H1 (cell line): ENCODE measurements at regions not wholly inside any gene's neighbourhood (a gene's known extent, or its start where the extent isn't known, plus 50 kb on each side); places are given as distances from the start of the nearest gene placed in this dataset.

Experiments
- CTCF ChIA-PET: fragments of 300-600 bp; sonication (Branson Sonifier 250); formaldehyde crosslinking; loops from one replicate; lab custom pipeline; 2021; ENCODE audit not compliant: partially characterized antibody; lab: Charles Lee
- POLR2A ChIA-PET: fragments of 300-600 bp; sonication (Branson Sonifier 250); formaldehyde crosslinking; loops from one replicate; lab custom pipeline; 2021; ENCODE audit warnings: inconsistent platforms; ENCODE audit not compliant: partially characterized antibody; lab: Charles Lee
- DNase-seq, 2 experiments: peaks; one replicate each; pipeline versions ENCODE4 v3.0.0 to v3.0.0-alpha.2; 2010 to 2022; ENCODE audit warnings: low spot score in 2 of 2, low read depth in 1 of 2, mixed read lengths in 1 of 2
- FAIRE-seq: peaks from 2 replicates; lab custom pipeline; 2011; peaks lifted over from hg19 to GRCh38; lab: Jason Lieb, UNC
- H2AFZ ChIP-seq: 2 replicates; pipeline ENCODE4 v1.8.1; 2012; ENCODE audit warnings: low read length, inconsistent platforms
- H2AK5ac ChIP-seq: 2 replicates; pipeline ENCODE4 v1.6.1; 2013; ENCODE audit warnings: low read depth, low read length
- H2BK120ac ChIP-seq: replicated peaks from 2 replicates; pipeline ENCODE3; 2013; ENCODE audit warnings: low read depth, low read length, inconsistent platforms
- H2BK12ac ChIP-seq: 2 replicates; pipeline ENCODE4 v1.6.1; 2013; ENCODE audit warnings: low read depth, low read length
- H2BK15ac ChIP-seq: 2 replicates; pipeline ENCODE4 v1.6.1; 2013; ENCODE audit warnings: low read length
- H2BK20ac ChIP-seq: 2 replicates; pipeline ENCODE4 v1.6.1; 2013; ENCODE audit warnings: low read length
- H2BK5ac ChIP-seq: 2 replicates; pipeline ENCODE4 v1.6.1; 2013; ENCODE audit warnings: low read depth, low read length
- H3K14ac ChIP-seq: 2 replicates; pipeline ENCODE4 v1.6.1; 2013; ENCODE audit warnings: inconsistent platforms; ENCODE audit not compliant: insufficient read length
- H3K18ac ChIP-seq: 2 replicates; pipeline ENCODE4 v1.6.1; 2013; ENCODE audit warnings: low read length; ENCODE audit errors: extremely low read depth
- H3K23ac ChIP-seq: 2 replicates; pipeline ENCODE4 v1.6.1; 2013; ENCODE audit warnings: inconsistent platforms; ENCODE audit not compliant: insufficient read length
- H3K23me2 ChIP-seq: 2 replicates; pipeline ENCODE4 v1.6.1; 2013; ENCODE audit warnings: low read depth, low read length
- H3K27ac ChIP-seq: 2 replicates; pipeline ENCODE4 v1.6.1; 2011; ENCODE audit warnings: low read depth, low read length, inconsistent platforms
- H3K27me3 ChIP-seq, 4 experiments: replicated peaks in 1 of 4; 1 replicate in 1 of 4; 2 replicates in 3 of 4; pipeline versions ENCODE4 v1.6.1 to v1.8.1; 2011 to 2013; ENCODE audit warnings: low read length in 3 of 4, mild to moderate bottlenecking in 3 of 4, inconsistent platforms in 2 of 4, mixed read lengths in 2 of 4, moderate library complexity in 1 of 4; ENCODE audit not compliant: control insufficient read depth in 3 of 4, insufficient read depth in 3 of 4; ENCODE audit errors: extremely low read depth in 1 of 4
- H3K36me3 ChIP-seq, 4 experiments: 2 replicates each; pipeline versions ENCODE4 v1.6.1 to v1.8.1; 2011 to 2013; ENCODE audit warnings: mild to moderate bottlenecking in 4 of 4, low read length in 3 of 4, moderate library complexity in 2 of 4, control low read depth in 1 of 4, inconsistent platforms in 1 of 4; ENCODE audit not compliant: insufficient read depth in 4 of 4, control insufficient read depth in 2 of 4
- H3K4ac ChIP-seq: replicated peaks from 2 replicates; pipeline ENCODE3; 2013; ENCODE audit warnings: low read length, low read depth, mixed read lengths, inconsistent platforms; ENCODE audit not compliant: insufficient read length
- H3K4me1 ChIP-seq, 4 experiments: replicated peaks in 1 of 4; 1 replicate in 1 of 4; 2 replicates in 3 of 4; pipeline versions ENCODE4 v1.6.1 to v1.8.1; 2011 to 2013; ENCODE audit warnings: low read length in 3 of 4, inconsistent platforms in 2 of 4, mixed read lengths in 1 of 4; ENCODE audit not compliant: insufficient read depth in 4 of 4, control insufficient read depth in 3 of 4
- H3K4me2 ChIP-seq, 2 experiments: 2 replicates each; pipeline versions ENCODE4 v1.6.1 to v1.8.1; 2011 to 2013; ENCODE audit warnings: low read depth in 2 of 2, low read length in 2 of 2, control low read depth in 1 of 2, inconsistent platforms in 1 of 2, mild to moderate bottlenecking in 1 of 2; ENCODE audit not compliant: insufficient read depth in 1 of 2
- H3K4me3 ChIP-seq, 4 experiments: fragments of 200-600, 300-600 bp in 1 of 4; sonication (generic), shearing (Covaris generic), sonication (Bioruptor Twin) in 1 of 4; 2 replicates each; pipeline versions ENCODE4 v1.5.1 to v1.8.1; 2011 to 2016; ENCODE audit warnings: low read length in 4 of 4, low read depth in 3 of 4, control low read depth in 2 of 4, inconsistent platforms in 2 of 4, mild to moderate bottlenecking in 2 of 4, mixed read lengths in 1 of 4, moderate library complexity in 1 of 4; ENCODE audit not compliant: insufficient read depth in 2 of 4; ENCODE audit errors: extremely low read depth in 1 of 4
- H3K56ac ChIP-seq: replicated peaks from 2 replicates; pipeline ENCODE3; 2013; ENCODE audit warnings: low read depth, mild to moderate bottlenecking, mixed read lengths, low read length, inconsistent platforms; ENCODE audit not compliant: insufficient read length
- H3K79me1 ChIP-seq: 2 replicates; pipeline ENCODE4 v1.6.1; 2013; ENCODE audit warnings: low read depth, low read length, control low read depth
- H3K79me2 ChIP-seq, 2 experiments: 2 replicates each; pipeline versions ENCODE4 v1.6.1 to v1.8.1; 2012 to 2013; ENCODE audit warnings: low read length in 2 of 2, mild to moderate bottlenecking in 2 of 2, inconsistent platforms in 1 of 2; ENCODE audit not compliant: insufficient read depth in 2 of 2, control insufficient read depth in 1 of 2
- H3K9ac ChIP-seq, 4 experiments: replicated peaks in 1 of 4; 1 replicate in 1 of 4; 2 replicates in 3 of 4; pipeline versions ENCODE4 v1.6.1 to v1.8.1; 2011 to 2013; ENCODE audit warnings: low read depth in 3 of 4, low read length in 3 of 4, control low read depth in 2 of 4, mild to moderate bottlenecking in 2 of 4, moderate library complexity in 2 of 4, inconsistent platforms in 1 of 4; ENCODE audit errors: extremely low read depth in 1 of 4
- H3K9me3 ChIP-seq, 2 experiments: 2 replicates each; pipeline versions ENCODE4 v1.6.1 to v1.8.1; 2012 to 2013; ENCODE audit warnings: mild to moderate bottlenecking in 2 of 2, moderate library complexity in 2 of 2, control low read depth in 1 of 2, inconsistent platforms in 1 of 2, low read depth in 1 of 2, low read length in 1 of 2, mixed read lengths in 1 of 2; ENCODE audit not compliant: insufficient read depth in 2 of 2
- H4K20me1 ChIP-seq, 2 experiments: replicated peaks in 1 of 2; 2 replicates each; pipeline versions ENCODE3 to v1.8.1; 2011 to 2013; ENCODE audit warnings: inconsistent platforms in 2 of 2, low read length in 2 of 2, mild to moderate bottlenecking in 1 of 2; ENCODE audit not compliant: insufficient read depth in 2 of 2, control insufficient read depth in 1 of 2
- H4K5ac ChIP-seq: 2 replicates; pipeline ENCODE4 v1.6.1; 2013; ENCODE audit warnings: low read length, low read depth, mixed read lengths, inconsistent platforms; ENCODE audit not compliant: insufficient read length
- H4K8ac ChIP-seq: 2 replicates; pipeline ENCODE4 v1.8.0; 2013; ENCODE audit warnings: mild to moderate bottlenecking, moderate library complexity, low read length, inconsistent platforms; ENCODE audit not compliant: insufficient read depth; ENCODE audit errors: extremely low read depth
- H4K91ac ChIP-seq: replicated peaks from 2 replicates; pipeline ENCODE3; 2013; ENCODE audit warnings: low read length, mixed read lengths, inconsistent platforms; ENCODE audit not compliant: insufficient read length
- ATF2 ChIP-seq: IDR thresholded peaks from 2 replicates; pipeline ENCODE4 v1.6.1; 2012; ENCODE audit warnings: low read length, inconsistent platforms
- BRCA1 ChIP-seq: IDR thresholded peaks from 2 replicates; pipeline ENCODE4 v1.6.1; 2012; ENCODE audit warnings: low read depth, low read length, improper control_type of control experiment
- CHD2 ChIP-seq: IDR thresholded peaks from 2 replicates; pipeline ENCODE4 v1.6.1; 2012; ENCODE audit warnings: low read length, improper control_type of control experiment
- JUND ChIP-seq: IDR thresholded peaks from 2 replicates; pipeline ENCODE4 v1.6.1; 2011; ENCODE audit warnings: mild to moderate bottlenecking, improper control_type of control experiment, low read length
- SRF ChIP-seq: IDR thresholded peaks from 2 replicates; pipeline ENCODE4 v1.6.1; 2011; ENCODE audit warnings: mild to moderate bottlenecking, low read depth, low read length, moderate library complexity
- SUZ12 ChIP-seq: fragments of 200-600 bp; sonication (generic); IDR thresholded peaks from 2 replicates; pipeline ENCODE4 v1.6.1; 2012; ENCODE audit warnings: mild to moderate bottlenecking, inconsistent platforms, low read length, moderate library complexity, mixed read lengths
- WGBS, 2 experiments: shearing (Covaris generic) in 1 of 2; methylation state at CpG; one replicate each; pipeline versions ENCODE4 v1.1.6 to v1.1.7; 2013 to 2015; ENCODE audit warnings: low lambda C conversion rate in 2 of 2, mixed read lengths in 2 of 2, inconsistent platforms in 1 of 2, low coverage in 1 of 2, missing lambda C conversion rate in 1 of 2; ENCODE audit not compliant: insufficient replicate concordance in 2 of 2, insufficient coverage in 1 of 2, insufficient read length in 1 of 2; ENCODE audit errors: extremely low coverage in 1 of 2, missing lambda C conversion rate in 1 of 2; 5-methylcytosine and 5-hydroxymethylcytosine counted together

DNA sequence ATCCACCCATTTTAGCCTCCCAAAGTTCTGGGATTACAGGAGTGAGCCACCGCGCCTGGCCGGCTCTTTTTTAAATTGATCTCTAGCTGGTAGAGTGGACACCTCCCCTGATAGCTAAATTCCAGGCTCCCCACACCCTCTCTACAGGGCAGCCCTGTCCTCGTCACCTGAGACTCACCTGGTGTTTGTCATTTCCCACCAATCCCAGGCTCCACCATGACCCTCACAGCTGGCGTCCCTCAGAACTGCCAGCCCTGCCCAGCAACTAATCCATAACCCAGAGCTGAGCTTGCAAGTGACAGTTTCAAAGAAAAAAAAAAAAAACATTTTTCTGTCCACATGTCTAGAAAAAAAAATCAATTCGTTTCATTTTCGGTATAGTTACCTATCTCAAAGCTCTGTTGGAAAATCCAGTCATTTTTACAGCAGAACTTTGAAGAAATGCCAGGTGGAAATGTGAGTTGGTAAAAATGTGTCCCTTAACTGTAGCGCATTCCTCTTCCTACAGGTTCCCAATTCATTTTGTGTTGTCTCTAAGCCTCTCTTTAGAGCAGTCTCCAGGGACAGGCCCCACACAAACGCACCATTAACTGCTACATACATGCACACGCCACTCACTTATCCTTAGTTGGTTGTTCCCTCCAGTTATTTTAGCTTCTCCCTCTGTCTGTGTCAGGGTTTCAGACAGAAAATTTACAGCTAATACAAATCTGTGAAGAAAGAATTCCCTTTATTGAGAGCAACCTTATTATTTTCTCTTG is 294.7 kb downstream of the FBXO15 start:
- Histone ChIP-seq H3K79me2 (no peaks in the 10 kb centered on the region), H3K36me3 (no peaks in the 10 kb centered on the region), H4K91ac (no peak overlapping the region), H3K4me2 (no peak overlapping the region), H3K9ac (no peak overlapping the region), H4K8ac (no peak overlapping the region), H3K23me2 (no peaks in the 10 kb centered on the region), H3K9me3 (no peaks in the 10 kb centered on the region), H3K79me1 (no peaks in the 10 kb centered on the region), H2BK12ac (no peak overlapping the region), H2AK5ac (no peak overlapping the region), H4K5ac (no peak overlapping the region), H3K4me1 (no peaks in the 10 kb centered on the region), H4K20me1 (no peaks in the 10 kb centered on the region), H3K23ac (no peak overlapping the region), H2BK20ac (no peak overlapping the region), H2BK120ac (no peak overlapping the region), H3K4ac (no peak overlapping the region), H3K27me3 (no peaks in the 10 kb centered on the region), H3K14ac (no peak overlapping the region), H3K18ac (no peak overlapping the region), H2BK5ac (no peak overlapping the region), H3K4me3 (no peak overlapping the region), H2BK15ac (no peak overlapping the region), H3K56ac (no peak overlapping the region), H3K27ac (no peak overlapping the region), H2AFZ (no peak overlapping the region)
- DNase-seq (no peak), FAIRE-seq (no peak)
- TF ChIP-seq JUND = no peak
- no peak for TF ChIP-seq SUZ12
- no peak for TF ChIP-seq CHD2
- TF ChIP-seq BRCA1 = no peak
- TF ChIP-seq SRF = no peak
- no peak for TF ChIP-seq ATF2
- CTCF ChIA-PET = interaction anchor here (0.6 to 3.8 kb wide), 6 partner anchors 10 to 563 kb away, joined by 3 to 25 read pairs (median 4); no protein-coding TSS in a partner anchor
- 81% methylated on average over 10 of the region's 10 CpGs; no CpG with 5 or more reads in 1 of the 2 experiments for WGBS, 2 experiments
- POLR2A ChIA-PET = no interaction called here
